Adrenal gland (tissue), 9 donors: ENCODE measurements at regions not wholly inside any gene's neighbourhood (a gene's known extent, or its start where the extent isn't known, plus 50 kb on each side); places are given as distances from the start of the nearest gene placed in this dataset.

Experiments used
- DNase-seq, 7 donors: peaks; one replicate each; pipeline ENCODE4 v3.0.0-alpha.2; 2019 to 2020
- H3K27ac ChIP-seq, 5 donors: fragments of 200-600 bp; sonication (generic) in 4 of 5; 1 replicate in 3 of 5; 2 replicates in 2 of 5; pipeline versions ENCODE4 v1.5.1 to v1.8.0; 2016 to 2020; ENCODE audit warnings: mild to moderate bottlenecking in 1 of 5
- H3K27me3 ChIP-seq: fragments of 200-600 bp; 2 replicates; pipeline ENCODE4 v1.8.0; 2021
- H3K36me3 ChIP-seq, 2 donors: fragments of 200-600 bp; replicated peaks in 1 of 2; 1 replicate in 1 of 2; 2 replicates in 1 of 2; pipeline versions ENCODE4 v1.5.1 to v1.8.0; 2018 to 2022
- H3K4me1 ChIP-seq, 2 donors: fragments of 200-600 bp; replicated peaks in 1 of 2; 1 replicate in 1 of 2; 2 replicates in 1 of 2; pipeline versions ENCODE4 v1.5.1 to v1.8.0; 2018 to 2021
- H3K4me3 ChIP-seq, 4 donors: fragments of 200-600 bp; sonication (generic) in 3 of 4; one replicate each; pipeline ENCODE4 v1.5.1; 2016 to 2018
- H3K9me3 ChIP-seq, 3 donors: fragments of 200-600 bp; sonication (generic) in 1 of 3; replicated peaks in 1 of 3; 1 replicate in 2 of 3; 2 replicates in 1 of 3; pipeline versions ENCODE4 v1.5.1 to v1.8.0; 2016 to 2021
- POLR2A ChIP-seq, 2 donors: fragments of 450-650 bp; IDR thresholded peaks; one replicate each; pipeline ENCODE4 v1.6.1; 2017; ENCODE audit warnings: antibody characterized with exemption in 2 of 2, mild to moderate bottlenecking in 2 of 2, moderate library complexity in 1 of 2
- WGBS, 4 donors: extraction: QIAGEN DNeasy Blood & Tissue Kit in 2 of 4; methylation state at CpG; one replicate each; pipeline versions ENCODE4 v1.1.5 to v1.1.7; 2013 to 2017; 5-methylcytosine and 5-hydroxymethylcytosine counted together
- intact Hi-C, 2 donors: fragments of 100-400 bp; cut with DNase I; formaldehyde crosslinking; loops; one replicate each; pipeline versions ENCODE4 v1.14.1 to v1.15.0; 2022 to 2023
- TF ChIP-seq, protein P1 (sequence below), 6 experiments: fragments of 450-650 bp in 4 of 6; fragments of 200-600 bp in 2 of 6; sonication (generic) in 1 of 6; IDR thresholded peaks; 1 replicate in 5 of 6; 2 replicates in 1 of 6; pipeline versions ENCODE4 v1.5.1 to v1.8.0; 2016 to 2021; ENCODE audit warnings: antibody characterized with exemption in 6 of 6, mild to moderate bottlenecking in 2 of 6, moderate library complexity in 1 of 6
- donor health status: healthy with polysubstance abuse.
- donor health status: Bipolar disorder and iron deficiency.
- donor health status: DM: yes; HTN: yes; CAD: no.
- donor health status: DM: no; HTN: no; CAD: no.
- donor health status: DM: no; HTN: no; CAD: no.

DNA sequence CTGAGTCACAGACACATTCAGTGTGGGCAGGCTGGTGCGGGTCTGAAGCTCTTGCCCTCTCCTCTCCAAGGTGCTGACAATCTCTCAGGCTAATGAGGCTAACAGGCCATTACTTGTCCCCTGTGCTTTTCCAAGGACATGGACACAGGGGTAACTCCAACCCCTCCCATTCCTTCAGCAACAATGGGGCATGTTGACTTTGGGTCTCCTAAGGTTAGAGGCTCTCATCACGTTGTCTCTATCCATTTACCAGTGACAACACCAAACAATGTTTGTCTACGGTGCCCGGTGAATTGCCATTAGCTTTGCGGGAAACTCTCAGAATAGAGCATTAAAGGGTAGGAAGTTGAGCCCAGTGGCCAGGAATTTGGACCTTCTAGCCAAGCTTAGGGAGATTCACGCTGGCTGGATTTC is 101.6 kb upstream of the TNS3 start:
- Histone ChIP-seq H3K9me3 (no peaks in the 10 kb centered on the region), H3K27me3 (no peaks in the 10 kb centered on the region), H3K36me3 (no peaks in the 10 kb centered on the region), H3K27ac (no peak overlapping the region), H3K4me3 (no peak overlapping the region), H3K4me1 (no peaks in the 10 kb centered on the region)
- TF ChIP-seq, protein P1, sequence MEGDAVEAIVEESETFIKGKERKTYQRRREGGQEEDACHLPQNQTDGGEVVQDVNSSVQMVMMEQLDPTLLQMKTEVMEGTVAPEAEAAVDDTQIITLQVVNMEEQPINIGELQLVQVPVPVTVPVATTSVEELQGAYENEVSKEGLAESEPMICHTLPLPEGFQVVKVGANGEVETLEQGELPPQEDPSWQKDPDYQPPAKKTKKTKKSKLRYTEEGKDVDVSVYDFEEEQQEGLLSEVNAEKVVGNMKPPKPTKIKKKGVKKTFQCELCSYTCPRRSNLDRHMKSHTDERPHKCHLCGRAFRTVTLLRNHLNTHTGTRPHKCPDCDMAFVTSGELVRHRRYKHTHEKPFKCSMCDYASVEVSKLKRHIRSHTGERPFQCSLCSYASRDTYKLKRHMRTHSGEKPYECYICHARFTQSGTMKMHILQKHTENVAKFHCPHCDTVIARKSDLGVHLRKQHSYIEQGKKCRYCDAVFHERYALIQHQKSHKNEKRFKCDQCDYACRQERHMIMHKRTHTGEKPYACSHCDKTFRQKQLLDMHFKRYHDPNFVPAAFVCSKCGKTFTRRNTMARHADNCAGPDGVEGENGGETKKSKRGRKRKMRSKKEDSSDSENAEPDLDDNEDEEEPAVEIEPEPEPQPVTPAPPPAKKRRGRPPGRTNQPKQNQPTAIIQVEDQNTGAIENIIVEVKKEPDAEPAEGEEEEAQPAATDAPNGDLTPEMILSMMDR (IDR thresholded peaks at IDR 0.05): no peak
- no peak for TF ChIP-seq POLR2A (IDR thresholded peaks at IDR 0.05)
- 92 to 95% (median 94%) methylated on average over 5 to 6 of the region's 6 CpGs for WGBS, 4 donors
- no peak for DNase-seq
- intact Hi-C loops: no loop called here

DNA sequence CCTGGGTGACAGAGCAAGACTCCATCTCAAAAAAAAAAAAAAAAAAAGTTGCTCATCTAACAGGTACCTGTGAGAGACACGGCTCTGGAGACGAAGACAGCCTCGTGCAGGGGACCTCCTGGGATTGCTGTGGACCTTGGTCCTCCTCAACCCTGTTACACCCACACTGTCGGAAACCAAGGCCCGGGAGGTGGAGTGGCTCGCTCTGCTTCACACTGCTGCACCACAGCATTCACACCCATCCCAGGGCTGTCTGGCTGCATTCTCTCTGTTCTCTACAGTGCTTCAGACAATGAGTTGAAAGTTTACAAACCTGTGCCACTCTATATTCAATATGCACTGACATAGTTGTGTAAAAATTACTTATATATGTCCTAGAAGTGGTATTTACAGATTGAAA is 101.0 kb upstream of the TNS3 start:
- H3K27ac ChIP-seq: no peak overlapping the region
- WGBS, 4 donors: 84 to 97% (median 90%) methylated on average over 6 of the region's 6 CpGs
- H3K9me3 ChIP-seq: no peaks in the 10 kb centered on the region
- no peaks in the 10 kb centered on the region for H3K27me3 ChIP-seq
- no peaks in the 10 kb centered on the region for H3K36me3 ChIP-seq
- intact Hi-C loops: no loop called here
- H3K4me1 ChIP-seq: no peaks in the 10 kb centered on the region
- TF ChIP-seq, protein P1 (IDR thresholded peaks at IDR 0.05): no peak
- no peak for DNase-seq
- no peak overlapping the region for H3K4me3 ChIP-seq

DNA sequence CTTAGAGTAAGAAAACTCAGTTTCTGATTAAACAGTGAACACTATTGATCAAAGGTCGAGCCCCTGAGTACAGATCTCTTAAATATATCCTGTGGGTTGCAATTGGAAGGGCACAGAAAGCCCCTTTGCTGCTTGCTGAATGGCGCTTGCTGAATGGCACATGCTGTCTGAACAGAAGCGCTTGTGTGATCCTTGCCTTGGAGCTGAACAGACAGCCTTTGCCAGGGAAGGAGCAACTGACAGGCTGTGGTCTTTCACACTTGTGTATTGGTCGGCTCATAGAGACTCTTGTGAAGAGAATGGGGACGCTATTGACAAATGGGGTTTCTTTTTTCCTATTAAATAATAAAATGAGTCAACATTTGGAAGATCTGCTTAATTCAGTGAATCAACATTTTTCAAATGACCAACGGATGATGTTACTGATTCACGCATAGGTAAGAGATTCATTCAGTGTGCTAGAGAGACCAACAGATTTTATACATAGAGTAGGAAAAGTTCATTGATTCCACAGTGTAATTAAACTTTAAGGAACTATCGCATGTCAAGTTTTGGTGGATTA is 99.4 kb upstream of the TNS3 start:
- Histone ChIP-seq H3K36me3 (no peaks in the 10 kb centered on the region), H3K4me1 (no peaks in the 10 kb centered on the region), H3K27ac (no peak overlapping the region), H3K27me3 (no peaks in the 10 kb centered on the region), H3K4me3 (no peak overlapping the region), H3K9me3 (no peaks in the 10 kb centered on the region)
- 90 to 94% (median 93%) methylated on average over 7 to 8 of the region's 8 CpGs for WGBS, 4 donors
- intact Hi-C loops: no loop called here
- TF ChIP-seq POLR2A (IDR thresholded peaks at IDR 0.05): no peak
- TF ChIP-seq, protein P1 (IDR thresholded peaks at IDR 0.05): no peak
- DNase-seq: no peak

DNA sequence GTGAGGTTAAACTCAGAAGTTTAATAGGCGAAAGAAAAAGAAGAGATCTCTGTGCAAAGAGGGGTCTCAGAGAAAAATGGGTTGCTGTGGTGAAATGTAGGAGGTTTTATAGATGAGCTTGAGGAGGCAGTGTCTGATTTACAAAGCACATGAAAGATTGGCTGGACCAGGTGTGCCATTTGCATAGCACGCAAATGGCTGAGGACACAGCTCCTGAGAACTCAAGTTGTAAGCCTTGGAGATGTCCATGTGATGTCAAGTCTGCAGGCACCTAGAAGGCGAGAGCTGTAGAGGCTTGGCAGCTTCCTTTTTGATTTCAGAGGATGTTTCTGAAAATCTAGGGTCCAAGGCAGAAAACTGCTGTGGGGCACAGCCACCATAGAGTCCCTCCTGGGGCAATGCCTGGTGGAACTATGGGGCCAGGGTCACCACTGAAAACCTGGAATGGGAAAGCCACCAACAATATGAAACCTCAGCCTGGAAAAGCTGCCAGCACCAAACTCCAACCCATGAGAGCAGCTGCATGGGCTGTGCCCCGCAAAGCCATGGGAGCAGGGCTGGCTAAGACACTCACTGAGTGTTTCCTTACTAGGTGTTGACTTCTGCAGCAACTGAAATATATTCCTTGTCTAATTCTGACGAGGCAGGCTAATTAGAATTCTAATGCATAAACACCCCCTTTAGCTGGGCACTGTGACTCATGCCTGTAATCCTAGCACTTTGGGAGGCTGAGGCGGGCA is 96.9 kb upstream of the TNS3 start:
- Histone ChIP-seq H3K4me3 (no peak overlapping the region), H3K27me3 (no peaks in the 10 kb centered on the region), H3K9me3 (no peaks in the 10 kb centered on the region), H3K4me1 (no peaks in the 10 kb centered on the region), H3K36me3 (no peaks in the 10 kb centered on the region), H3K27ac (no peak overlapping the region)
- no peak for DNase-seq
- WGBS, 4 donors: 93 to 96% (median 95%) methylated on average over 5 to 6 of the region's 6 CpGs
- TF ChIP-seq POLR2A (IDR thresholded peaks at IDR 0.05): no peak
- TF ChIP-seq, protein P1 (IDR thresholded peaks at IDR 0.05): no peak
- intact Hi-C loops: loop anchor here in 1 of 2 donors (10.0 kb wide), 1 partner anchor 244 kb away; no protein-coding TSS in a partner anchor
